Activated CD4-positive, alpha-beta T cell treated with anti-CD3 and anti-CD28 coated beads, Interleukin-10, Interleukin-2, amounts not matched to agents 100 ng/mL and 50 ng/mL, durations not matched to agents 16 hours and 8 hours (primary cell): ENCODE measurements at regions not wholly inside any gene's neighbourhood (a gene's known extent, or its start where the extent isn't known, plus 50 kb on each side); places are given as distances from the start of the nearest gene placed in this dataset.
"Not testable (repeated sequence)": the region's sequence is repeated elsewhere in the genome, so short reads cannot be mapped to it uniquely, and the experiment has no call there.

Source experiments
- DNase-seq: peaks from one replicate; pipeline ENCODE4 v3.0.0-alpha.2; 2020

DNA sequence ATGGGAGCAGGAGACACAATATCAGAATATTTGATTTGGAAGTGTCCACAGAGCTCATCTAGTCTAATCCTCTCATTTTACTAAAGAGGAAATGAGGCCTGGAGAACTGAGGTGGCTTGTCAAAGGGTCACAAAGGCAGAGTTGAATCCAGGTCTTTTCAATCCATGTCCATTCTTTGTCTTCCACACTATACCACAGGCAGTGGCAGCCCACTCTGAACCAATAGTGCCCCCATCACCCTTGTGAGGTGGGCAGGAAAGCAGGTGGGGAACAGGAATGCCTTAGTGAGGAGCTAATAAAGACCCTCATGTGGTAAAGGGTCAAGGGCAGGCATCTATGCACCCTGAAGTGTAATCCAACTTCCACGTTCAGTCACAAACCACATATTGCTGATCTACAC lies 134.8 kb upstream of the EGLN3 start:
- DNase-seq, result no peak

DNA sequence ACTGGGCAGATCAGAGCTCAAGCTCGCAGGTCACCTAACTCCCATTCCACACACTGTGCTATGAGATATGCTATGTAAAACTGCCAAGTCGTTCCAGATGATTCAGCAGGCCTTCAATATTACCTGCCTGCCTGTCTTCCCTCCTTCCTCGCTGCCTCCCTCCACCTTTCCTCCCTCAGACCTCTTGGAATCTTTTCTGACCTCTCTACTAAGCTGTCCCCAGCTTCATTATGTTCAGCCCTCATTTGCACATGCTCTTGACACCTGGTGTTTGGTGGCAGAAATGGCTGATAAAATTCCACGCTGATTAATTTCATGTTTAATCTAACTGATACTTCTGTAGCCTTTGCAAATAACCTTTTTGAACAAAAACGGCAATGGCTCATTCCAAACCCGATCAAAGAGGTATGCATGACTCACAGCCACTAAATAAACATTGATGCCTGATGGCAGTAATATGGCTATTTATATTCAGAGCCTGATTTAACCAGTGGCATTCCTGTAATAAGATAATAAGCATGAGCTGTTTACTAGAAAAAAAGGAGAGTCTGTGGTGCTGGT lies 130.8 kb upstream of the EGLN3 start:
- no peak for DNase-seq

DNA sequence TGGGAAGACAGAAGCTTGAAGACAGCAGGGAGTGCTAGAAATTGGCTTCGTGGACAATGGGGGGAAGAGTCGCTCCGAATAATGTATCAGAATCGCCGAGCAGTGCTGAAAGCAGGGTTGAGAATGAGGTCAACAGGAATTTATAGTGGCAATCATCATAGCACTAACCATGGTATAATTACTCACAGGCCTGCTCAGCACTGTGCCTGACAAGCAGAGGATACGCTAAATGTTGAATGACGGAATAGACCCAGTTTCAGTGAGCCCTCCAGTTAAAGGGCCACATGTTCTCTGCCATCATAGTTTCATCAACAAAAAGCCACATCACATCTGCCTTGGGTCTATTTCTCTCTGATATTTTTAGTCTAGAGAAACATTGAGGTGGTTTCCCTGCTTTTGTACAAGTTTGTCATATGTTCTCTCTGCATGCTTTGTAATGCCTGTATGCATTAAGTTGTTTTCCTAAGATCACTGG lies 130.3 kb upstream of the EGLN3 start:
- DNase-seq, result no peak

DNA sequence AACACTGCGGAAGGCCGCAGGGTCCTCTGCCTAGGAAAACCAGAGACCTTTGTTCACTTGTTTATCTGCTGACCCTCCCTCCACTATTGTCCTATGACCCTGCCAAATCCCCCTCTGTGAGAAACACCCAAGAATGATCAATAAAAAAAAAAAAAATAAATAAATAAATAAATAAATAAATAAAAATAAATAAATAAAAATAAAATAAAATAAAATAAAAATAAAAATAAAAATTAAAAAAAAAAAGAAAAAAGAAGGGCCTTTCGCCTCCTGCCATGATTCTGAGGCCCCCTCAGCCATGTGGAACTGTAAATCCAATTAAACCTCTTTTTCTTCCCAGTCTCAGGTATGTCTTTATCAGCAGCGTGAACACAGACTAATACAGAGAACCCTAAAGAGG lies 128.8 kb upstream of the EGLN3 start:
- DNase-seq, result not testable (repeated sequence)

DNA sequence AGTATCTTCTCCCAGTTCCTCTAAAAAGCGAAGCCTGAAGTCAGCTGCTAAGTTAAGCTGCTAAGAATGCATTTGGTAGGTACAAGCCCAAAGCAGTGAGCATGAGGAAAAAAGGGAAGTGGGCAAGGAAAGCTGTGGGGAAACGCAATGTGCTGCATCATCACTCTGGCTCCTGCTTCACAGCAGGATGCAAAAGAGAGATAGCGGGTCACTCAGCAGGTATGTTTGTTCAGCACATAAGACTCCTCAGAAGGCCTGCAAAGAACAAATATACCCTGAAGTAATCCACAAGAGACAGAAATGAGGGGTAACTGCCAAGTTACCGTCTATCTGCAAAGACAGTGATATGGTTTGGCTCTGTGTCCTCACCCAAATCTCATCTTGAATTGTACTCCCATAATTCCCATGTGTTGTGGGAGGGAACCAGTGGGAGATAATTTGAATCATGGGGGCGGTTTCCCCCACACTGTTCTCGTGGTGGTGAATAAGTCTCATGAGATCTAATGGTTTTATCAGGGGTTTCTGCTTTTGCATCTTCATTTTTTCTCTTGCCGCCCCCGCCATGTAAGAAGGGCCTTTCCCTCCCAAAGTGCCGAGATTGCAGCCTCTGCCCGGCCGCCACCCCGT lies 127.4 kb upstream of the EGLN3 start:
- DNase-seq, result no peak

DNA sequence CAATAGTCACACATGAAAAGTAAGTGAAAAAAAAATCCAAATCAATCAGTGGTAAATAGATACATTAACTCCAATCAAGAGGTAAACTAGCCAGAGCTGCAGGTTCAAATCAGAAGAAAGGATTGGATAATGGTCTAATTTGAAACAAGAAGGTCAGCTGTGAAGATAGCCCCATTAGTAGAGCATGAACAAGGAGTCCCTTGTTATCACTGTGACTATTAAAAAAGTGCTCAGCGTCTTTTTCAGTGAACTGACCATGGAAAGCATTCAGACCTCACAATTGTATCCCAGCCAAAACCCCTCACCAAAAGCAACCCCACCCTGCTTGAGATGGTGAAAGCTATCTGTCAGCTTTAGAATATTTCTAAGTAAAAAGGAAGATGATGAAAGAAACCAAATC lies 125.0 kb upstream of the EGLN3 start:
- no peak for DNase-seq

DNA sequence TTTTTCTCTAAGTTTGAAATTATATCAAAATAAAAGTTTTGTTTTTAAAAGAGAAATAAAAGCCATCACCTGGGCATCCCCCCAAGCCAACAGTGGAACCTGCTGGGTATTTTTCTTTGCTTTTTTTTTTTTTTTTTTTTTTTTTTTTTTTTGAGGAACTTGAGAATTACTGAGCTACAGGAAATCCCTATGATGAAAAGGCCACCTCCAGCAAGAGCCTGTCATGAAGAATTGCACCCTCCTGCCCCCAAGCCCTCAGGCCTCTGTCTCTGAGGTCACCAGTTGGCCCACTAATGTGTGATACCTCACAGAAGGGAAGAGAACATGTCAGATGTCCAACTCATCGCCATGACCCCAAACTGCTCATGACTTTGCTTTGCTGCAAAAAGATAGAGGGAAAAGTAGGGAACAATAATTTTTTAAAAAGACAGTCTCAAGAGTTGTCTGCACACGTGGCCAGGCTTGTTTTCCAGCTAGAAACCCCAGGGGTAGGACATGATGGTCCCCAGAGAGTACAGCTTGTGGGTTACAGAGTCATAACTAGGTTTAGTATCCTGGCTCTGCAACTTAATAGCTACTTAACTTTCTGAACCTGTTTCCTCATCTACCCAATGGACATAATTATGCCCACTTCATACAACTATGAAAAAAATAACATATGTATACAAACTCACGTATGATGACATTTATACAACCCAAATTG lies 124.3 kb upstream of the EGLN3 start:
- no peak for DNase-seq

DNA sequence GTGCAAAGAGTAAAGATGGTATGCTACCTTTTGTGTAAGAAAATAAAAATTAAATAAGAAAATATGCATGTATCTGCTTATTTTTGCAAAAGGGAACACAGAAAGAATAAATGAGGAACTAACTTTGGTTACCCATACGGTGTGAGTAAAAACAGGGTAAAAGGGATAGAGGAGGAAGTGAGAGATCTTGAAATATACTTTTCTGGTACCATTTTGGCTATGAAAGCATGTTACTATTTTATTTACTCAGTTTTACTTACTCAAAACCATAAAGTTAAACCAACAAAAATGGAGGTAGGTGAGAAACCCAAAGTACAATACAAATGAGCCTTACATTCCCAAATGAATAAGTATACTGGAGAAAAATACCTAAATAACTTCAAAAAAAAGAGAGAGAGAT lies 122.0 kb upstream of the EGLN3 start:
- DNase-seq, result no peak

DNA sequence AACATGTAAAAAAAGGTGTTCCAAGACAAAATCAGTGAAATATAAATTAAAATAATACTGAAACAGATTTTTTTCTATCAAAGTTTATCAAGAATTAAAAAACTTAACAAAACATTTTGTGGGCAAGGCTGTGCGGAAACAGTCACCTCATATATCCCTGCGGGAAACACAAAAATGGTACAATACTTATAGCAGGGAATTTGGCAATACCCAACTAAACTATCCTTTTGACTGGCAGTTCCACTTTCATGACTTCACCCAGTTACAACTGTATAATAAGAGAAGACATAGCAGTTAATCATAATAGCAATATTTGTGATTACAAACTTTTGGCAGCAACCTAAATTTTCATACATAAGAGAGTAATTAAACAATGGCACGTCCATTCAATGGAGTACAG lies 121.5 kb upstream of the EGLN3 start:
- DNase-seq, result no peak

DNA sequence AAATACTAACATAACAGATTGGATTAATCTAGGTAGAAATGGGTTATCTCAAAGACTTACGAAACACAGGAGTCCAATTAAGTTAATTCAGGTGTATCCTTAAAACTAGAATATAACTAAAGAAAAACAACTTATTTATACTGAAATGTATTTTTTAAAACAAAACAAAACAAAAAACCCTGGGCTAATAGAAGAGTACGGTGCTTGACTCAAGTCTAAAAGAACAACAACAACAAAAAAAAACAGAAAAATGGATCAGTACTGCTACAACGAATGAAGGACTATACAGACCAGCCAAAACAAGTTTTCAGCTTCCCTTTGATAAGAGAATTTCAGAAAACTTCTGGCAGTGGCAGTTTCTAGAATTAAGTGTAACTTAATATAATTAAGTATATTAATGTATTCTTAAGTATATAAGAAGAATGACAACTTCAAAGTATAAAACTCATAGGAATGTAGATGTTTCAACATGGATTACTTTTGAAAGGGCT lies 120.1 kb upstream of the EGLN3 start:
- DNase-seq, result no peak

DNA sequence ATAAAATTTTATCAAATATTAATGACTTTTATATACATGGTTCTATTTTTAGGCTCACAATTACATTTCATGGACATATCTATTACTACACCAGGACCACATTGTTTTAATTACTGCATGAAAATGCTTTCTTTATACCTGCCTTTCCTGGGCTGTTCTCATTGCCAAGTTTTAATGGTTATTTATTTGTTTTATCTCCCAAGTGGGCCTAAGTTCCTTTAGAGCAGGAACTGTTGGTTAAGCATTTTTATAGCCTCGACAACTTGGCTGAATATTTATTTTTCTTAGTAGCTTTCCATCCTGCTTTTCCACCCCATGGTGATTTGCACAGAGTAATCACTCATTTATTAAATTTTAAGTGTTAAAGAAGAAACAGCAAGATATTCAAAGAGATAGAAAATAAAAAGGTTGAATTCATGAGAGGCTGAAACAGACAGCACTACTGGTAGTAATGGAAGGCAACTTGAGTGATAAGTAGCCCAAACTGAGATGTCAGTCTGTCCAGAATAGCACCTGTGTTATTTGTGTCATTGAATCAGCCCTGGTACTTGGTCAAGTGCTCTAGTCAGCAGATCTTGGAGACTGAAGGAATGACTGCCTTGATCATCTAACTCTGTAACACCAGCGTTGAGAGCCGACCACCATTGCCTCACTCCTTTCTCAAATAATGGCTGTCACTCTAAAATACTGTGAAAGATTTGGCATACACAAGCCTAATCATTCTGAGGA lies 119.1 kb upstream of the EGLN3 start:
- no peak for DNase-seq

DNA sequence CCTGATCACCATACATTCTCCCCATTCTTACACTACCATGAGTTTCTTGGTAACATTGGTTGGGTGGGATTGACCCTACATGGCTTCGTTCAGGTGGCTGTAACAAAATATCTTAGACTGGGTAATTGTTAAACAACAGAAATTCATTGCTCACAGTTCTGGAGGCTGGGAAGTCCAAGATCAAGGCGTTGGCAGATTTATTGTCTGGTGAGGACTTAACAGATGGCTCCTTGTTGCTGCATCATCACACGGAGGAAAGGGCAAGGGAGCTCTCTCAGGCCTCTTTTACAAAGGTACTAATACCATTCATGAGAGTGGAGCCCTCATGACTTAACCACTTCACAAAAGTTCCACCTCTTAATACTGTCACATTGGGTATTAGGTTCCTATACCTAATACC lies 116.7 kb upstream of the EGLN3 start:
- DNase-seq, result no peak

DNA sequence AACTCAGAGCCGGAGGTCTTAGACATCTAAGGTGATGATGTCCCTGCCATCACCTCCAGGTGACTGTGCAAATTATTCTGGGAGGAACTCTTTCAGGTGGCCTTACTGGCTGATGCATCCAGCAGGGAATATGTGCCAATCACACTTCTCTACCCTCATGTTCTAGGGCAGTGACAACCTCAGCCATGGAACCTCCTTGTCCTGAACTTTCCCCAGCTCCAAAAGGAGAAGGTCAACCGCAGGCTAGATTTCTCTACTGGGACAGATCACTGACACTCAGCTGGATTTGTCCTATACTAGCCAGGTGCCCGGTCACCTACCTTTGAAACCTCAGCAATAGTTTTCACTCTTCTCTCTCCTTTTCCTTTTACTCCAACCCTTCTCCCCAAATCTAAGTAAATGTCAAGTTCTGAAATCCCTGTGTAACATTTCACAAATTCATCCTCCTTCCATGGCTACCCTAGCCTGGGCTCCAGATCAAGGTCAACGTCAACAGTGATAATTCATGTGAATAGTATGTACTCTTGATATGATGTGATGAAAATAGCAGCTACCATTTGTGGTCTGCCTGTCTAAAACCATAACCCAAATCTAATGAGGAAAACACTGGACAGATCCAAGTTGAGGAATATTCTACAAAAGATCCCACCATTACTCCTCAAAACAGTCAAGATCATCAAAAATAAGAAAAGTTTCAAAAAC lies 115.0 kb upstream of the EGLN3 start:
- no peak for DNase-seq

DNA sequence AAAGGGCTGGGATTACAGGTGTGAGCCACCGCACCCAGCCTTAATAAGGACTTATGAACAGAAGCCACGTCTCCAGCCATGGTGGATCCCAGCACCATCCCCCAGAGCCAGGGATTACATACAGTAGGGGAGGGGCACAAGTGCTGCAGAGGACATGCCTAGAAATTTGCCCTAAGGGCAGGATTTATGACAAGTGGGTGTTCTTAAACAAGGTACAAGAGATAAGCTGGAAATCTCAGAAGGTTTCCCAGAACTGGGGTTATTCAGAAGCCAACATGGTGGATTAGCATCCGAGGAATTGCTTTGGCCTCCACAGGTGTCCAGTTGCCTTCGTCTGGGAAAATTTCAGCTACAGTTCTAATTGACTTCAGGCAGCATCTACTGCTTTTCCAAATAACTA lies 114.4 kb upstream of the EGLN3 start:
- DNase-seq, result no peak

DNA sequence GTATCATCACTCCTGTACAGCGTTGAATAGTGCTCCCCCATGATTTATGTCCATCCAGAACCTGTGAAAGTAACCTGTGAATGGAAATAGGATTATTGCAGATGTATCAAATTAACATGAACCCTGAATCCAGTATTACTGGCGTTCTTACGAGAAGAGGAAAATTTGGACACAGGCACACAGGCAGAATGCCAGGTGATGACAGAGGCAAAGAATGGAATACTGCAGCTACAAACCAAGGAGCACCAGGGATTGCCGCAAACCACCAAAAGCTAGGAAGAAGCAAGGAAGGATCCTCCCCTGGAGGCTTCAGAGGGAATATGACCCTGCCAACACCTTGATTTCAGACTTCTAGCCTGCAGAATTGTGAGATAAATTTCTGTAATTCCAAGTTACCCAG lies 113.5 kb upstream of the EGLN3 start:
- no peak for DNase-seq

DNA sequence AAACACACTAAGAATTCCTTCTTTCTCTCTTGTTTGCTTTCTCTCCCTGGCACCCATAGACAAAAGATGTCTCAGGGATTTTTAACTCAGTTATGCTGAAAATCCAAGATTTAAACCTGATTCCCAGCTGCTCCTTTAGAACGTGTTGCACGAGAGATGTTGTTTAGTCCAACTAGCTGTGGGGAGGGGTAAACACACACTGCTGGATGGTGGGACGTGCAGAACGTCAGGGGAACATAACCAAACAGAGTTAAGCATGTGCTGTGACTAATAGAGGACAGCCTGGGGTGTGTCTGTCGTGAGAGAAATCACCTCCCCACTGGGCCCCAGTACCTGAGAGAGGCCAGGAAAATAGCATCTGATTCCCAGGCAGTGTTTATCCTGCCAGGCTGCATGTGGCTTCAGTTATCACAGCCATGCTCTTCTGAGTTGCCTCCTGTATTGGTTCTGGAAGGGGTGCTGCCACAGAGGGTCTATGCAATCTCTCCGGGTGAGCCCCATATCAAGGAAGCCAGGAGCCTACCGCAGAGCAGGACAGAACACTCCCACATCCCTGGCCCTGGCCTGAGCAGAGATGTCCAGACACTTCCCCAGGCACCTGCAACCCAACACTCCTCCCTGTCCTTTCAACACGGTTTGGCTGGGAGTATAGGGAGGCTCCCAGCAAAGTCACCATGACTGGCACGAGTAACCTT lies 112.7 kb upstream of the EGLN3 start:
- DNase-seq, result no peak

DNA sequence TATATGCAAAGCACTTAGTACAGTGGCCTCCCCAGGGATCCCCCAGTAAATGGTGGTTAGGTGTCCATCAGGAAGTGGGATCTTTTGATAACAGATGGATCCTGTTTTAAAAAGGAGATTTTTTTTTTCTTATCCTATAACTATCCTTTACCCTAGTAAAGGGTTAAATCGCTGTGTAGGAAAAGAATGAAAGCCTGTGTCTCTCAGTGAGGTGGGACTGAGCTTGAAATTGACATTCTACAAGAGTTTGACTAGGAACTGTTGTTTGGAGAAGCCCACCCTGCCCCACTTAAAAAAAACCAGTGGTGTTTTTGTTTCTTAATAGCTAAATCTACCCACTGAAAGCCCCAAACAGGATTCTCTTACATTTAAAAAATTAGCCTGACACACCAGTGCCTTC lies 112.2 kb upstream of the EGLN3 start:
- DNase-seq, result no peak

DNA sequence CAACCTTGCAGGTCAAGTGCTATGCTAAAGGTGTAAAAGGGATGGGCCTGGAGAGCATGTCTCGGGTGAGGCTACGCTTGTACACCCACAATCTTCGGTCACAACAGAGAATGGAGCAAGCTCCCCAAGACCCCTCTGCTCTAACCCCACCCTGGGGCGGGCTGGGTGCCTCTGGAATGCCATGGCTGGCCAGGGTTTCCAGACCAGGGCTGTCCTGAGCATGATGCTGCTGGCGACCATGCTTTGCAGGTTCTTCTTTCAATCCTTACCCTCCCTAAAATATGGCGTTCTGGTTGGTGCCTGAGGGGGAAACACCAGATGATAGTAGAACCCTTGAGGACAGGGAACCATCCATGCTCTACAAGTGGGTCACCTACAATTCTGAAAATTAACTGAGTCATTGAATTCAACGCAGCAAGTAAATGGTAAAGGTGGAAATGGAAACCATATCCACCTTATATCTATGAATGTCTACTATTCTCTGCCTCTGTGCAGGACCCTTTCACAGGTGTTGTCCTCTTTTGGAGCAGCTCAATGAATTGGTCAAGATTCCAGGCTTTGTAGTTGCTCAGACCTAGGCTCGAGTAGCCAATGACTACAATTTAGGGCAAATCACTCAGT lies 111.6 kb upstream of the EGLN3 start:
- no peak for DNase-seq

DNA sequence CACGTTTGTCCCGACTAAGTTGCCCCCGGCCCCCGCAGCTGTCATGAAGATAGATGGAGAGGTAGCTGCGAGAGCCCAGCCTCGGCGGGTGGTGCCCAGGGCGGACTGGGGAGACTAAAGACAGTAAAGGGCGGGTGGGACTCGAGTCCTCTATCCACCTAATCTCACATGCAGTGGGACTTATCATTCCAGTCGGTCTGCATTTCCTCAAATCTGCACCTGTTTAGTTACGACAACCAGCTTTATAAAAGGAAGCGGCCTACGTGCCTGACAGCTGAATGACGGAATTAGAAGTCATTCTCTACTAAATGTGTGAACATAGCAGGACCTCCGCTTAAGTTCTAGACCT lies 109.8 kb upstream of the EGLN3 start:
- DNase-seq, result no peak

DNA sequence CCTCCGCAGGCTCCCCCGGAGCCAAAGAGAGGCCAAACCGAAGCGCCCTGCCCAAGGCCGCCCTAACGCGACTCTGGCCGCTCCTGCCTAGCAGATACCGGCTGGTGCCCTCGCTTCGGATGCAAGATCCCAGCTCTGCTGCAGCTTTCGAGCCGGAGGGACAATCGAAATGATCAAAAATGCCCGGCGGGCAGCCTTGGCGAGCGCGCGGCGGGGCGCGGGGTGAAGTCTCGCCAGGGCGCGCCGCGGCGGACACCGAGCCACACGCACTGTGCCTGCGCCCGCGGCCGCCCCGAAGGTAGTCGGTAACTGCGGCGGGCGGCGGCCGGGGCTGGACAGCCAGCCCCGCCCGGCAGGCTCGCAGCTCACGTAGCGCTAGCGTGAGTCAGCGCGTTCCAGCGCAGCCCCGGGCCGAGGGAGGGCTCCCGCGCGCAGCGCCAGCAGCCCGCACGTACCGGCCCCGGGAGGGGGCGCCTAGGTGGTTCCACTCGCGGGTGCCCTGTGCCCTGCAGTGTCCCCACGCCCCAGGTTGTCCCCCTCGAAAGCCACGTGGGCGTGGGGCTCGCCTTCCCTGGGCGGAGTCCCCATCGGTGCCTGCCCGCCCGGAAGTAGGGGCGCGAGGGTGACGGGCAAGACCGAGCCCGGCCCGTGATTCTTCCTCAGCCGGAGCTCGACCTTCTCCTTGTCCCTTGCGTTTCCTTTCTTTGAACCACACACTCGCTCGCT lies 109.2 kb upstream of the EGLN3 start:
- peak; percentile 76 for DNase-seq
